Brain microvascular endothelial cell (primary cell): ENCODE measurements at regions not wholly inside any gene's neighbourhood (a gene's known extent, or its start where the extent isn't known, plus 50 kb on each side); places are given as distances from the start of the nearest gene placed in this dataset.

Experiments
- DNase-seq: peaks from one replicate; pipeline ENCODE4 v3.0.0-alpha.2; 2020
- H3K27ac ChIP-seq: fragments of 250-450 bp; sonication (Bioruptor Pico); 2 replicates; pipeline ENCODE4 v1.5.1; 2020; ENCODE audit warnings: mild to moderate bottlenecking, moderate library complexity
- H3K27me3 ChIP-seq: fragments of 250-450 bp; sonication (Bioruptor Pico); replicated peaks from 2 replicates; pipeline ENCODE4 v1.5.1; 2020; ENCODE audit warnings: mild to moderate bottlenecking
- H3K36me3 ChIP-seq: fragments of 250-450 bp; sonication (Bioruptor Pico); replicated peaks from 2 replicates; pipeline ENCODE4 v1.5.1; 2020; ENCODE audit warnings: mild to moderate bottlenecking
- H3K4me3 ChIP-seq: 2 replicates; pipeline ENCODE4 v1.5.1; 2011; ENCODE audit warnings: low read depth, mild to moderate bottlenecking, control low read depth, low read length, moderate library complexity
- CTCF ChIP-seq: IDR thresholded peaks from 2 replicates; pipeline ENCODE4 v1.5.1; 2011; ENCODE audit warnings: low read depth, mild to moderate bottlenecking, moderate library complexity, low read length, control low read depth, inconsistent platforms; ENCODE audit errors: missing control alignments
- in situ Hi-C: cut with HindIII; loops from 2 replicates; pipeline ENCODE4 v1.10.0; 2017; ENCODE audit warnings: low sequenced_read_pairs, low pct_ligation_motif_present

- TF ChIP-seq CTCF, result no peak
- Histone ChIP-seq H3K4me3 (no peak overlapping the region), H3K27me3 (no peaks in the 10 kb centered on the region), H3K36me3 (no peaks in the 10 kb centered on the region), H3K27ac (no peak overlapping the region)
- no peak for DNase-seq
- in situ Hi-C loops, result no loop called here
These were observed 132.6 kb downstream of the MIAT start for GRCh38 chr22:26789951-26790350.

GRCh38 chr22:26792522-26792921, 135.1 kb downstream of the MIAT start:
- in situ Hi-C loops, result no loop called here
- H3K36me3 ChIP-seq, result no peaks in the 10 kb centered on the region
- no peak for DNase-seq
- no peaks in the 10 kb centered on the region for H3K27me3 ChIP-seq
- TF ChIP-seq CTCF, result no peak
- no peak overlapping the region for H3K4me3 ChIP-seq
- H3K27ac ChIP-seq, result no peak overlapping the region

GRCh38 chr22:26796785-26797184, 139.4 kb downstream of the MIAT start:
- Histone ChIP-seq H3K4me3 (no peak overlapping the region), H3K27ac (no peak overlapping the region), H3K36me3 (no peaks in the 10 kb centered on the region), H3K27me3 (no peaks in the 10 kb centered on the region)
- no peak for TF ChIP-seq CTCF
- no peak for DNase-seq
- in situ Hi-C loops, result no loop called here

- Histone ChIP-seq H3K27ac (no peak overlapping the region), H3K27me3 (no peaks in the 10 kb centered on the region), H3K36me3 (no peaks in the 10 kb centered on the region), H3K4me3 (no peak overlapping the region)
- TF ChIP-seq CTCF, result peak; percentile 42
- in situ Hi-C loops, result no loop called here
- no peak for DNase-seq
These were observed 140.5 kb downstream of the MIAT start for GRCh38 chr22:26797910-26798309.

GRCh38 chr22:26798462-26799065, 141.2 kb downstream of the MIAT start:
- in situ Hi-C loops, result no loop called here

More at GRCh38 chr22:26798462-26799065, 141.2 kb downstream of the MIAT start:
- no peak overlapping the region for H3K27ac ChIP-seq
- DNase-seq, result no peak
- no peaks in the 10 kb centered on the region for H3K27me3 ChIP-seq
- H3K36me3 ChIP-seq, result no peaks in the 10 kb centered on the region
- H3K4me3 ChIP-seq, result no peak overlapping the region
- TF ChIP-seq CTCF, result no peak
